HG02852 (cell line): ENCODE measurements at regions not wholly inside any gene's neighbourhood (a gene's known extent, or its start where the extent isn't known, plus 50 kb on each side); places are given as distances from the start of the nearest gene placed in this dataset.
A peak's percentile ranks its signal among the peaks of the same experiment; 100 is the strongest.
"Not testable (repeated sequence)": the region's sequence is repeated elsewhere in the genome, so short reads cannot be mapped to it uniquely, and the experiment has no call there.

Experiments used
- ATAC-seq: cut with Tn5 transposase; IDR thresholded peaks from one replicate; pipeline ENCODE4 v1.9.1; 2021; ENCODE audit warnings: mild to moderate bottlenecking, moderate library complexity; ENCODE audit not compliant: unreplicated experiment

DNA sequence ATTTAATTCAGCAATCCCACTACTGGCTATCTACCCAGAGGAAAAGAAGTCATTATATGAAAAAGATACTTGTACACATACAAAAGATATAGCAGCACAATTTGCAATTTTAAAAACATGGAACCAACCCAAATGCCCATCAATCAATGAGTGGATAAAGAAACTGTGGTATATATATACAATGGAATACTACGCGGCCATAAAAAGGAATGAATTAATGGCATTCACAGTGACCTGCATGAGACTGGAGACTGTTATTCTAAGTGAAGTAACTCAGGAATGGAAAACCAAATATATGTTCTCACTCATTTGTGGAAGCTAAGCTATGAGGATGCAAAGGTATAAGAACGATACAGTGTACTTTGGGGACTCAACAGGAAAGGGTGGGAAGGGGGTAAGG is 102.8 kb upstream of the KCNMA1 start:
- not testable (repeated sequence) for ATAC-seq

DNA sequence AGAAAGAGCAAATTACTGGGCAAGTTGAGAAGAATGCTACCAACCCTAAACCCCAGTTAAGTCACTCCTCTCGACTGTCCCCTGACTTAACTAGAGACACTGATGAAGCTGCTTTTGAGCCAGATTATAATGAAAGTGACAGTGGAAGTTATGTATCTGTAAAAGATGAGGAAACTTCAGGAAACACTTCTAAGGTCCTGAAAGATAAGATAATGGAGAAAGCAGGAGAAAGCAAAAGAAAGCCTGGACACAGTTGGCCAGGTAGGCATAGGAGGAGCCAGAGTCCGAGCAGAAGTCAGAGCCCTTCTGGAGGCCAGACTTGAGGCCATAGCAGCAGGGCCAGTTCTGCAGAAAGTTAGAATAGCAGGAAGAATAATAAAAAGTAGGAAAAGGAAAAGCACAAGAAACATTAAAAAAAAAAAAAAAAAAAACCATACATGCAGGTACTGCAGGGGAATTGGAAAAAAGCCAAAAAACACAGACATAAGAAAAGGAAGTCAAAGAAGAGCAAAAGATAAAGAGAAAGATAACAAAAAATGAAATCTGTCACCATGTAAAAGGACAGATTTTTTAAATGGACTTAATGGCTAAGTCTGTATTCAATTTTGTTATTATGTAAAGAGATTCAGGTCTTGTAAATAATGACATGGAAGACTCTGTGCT is 101.0 kb upstream of the KCNMA1 start:
- no peak for ATAC-seq

DNA sequence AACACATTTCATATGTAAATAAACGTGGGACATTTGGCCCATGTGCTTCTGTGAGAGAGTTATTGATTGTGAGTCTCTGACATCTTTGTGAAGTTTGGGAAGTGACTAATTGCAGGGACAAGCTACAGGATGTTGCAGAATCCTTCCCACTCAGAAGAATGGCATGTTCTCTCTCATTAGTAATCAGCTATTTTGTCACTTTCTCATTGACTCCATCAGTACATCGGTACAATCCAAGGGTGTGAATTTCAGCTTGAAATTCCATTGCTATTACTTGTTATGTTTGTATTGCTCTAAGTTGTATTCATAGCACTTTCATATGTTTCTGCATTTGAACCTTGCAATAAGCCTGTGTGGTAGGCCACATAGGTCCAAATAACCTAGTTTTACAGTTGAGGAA is 100.0 kb upstream of the KCNMA1 start:
- ATAC-seq: no peak

DNA sequence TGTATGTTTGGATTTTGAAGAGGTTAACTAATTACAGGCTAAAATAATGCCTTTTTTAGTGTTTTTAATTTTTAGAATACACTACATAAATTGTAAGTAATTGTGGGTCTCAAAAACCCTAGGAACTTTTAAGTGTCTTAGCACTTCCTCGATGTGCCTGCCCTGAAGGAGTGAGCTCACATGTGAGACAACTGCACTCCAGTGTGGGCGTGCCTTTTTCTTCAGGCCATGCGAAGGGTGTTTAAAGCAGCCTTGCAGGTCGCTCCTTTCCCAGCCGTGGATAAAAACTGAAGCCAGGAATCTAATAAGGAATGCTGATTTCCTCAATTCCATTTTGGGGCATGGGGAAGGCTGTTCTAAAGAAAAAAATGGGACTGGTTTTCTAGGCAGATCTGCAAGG is 97.5 kb upstream of the KCNMA1 start:
- ATAC-seq: not testable (repeated sequence)

DNA sequence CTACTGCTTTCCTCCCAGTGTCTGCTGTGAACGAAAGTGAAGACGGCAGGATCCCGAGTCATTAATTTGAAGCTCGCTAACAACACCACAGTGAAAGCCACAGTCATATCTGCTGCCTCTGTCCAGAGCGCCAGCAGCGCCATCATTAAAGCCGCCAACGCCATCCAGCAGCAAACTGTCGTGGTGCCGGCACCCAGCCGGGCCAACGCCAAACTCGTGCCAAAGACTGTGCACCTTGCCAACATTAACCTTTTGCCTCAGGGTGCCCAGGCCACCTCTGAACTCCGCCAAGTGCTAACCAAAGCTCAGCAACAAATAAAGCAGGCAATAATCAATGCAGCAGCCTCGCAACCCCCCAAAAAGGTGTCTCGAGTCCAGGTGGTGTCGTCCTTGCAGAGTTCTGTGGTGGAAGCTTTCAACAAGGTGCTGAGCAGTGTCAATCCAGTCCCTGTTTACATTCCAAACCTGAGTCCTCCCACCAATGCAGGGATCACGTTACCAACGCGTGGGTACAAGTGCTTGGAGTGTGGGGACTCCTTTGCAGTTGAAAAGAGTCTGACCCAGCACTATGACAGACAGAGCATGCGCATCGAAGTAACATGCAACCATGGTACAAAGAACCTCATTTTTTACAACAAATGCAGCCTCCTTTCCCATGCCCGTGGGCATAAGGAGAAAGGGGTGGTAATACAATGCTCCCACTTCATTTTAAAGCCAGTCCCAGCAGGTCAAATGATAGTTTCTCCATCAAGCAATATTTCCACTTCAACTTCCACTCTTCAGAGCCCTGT is 94.8 kb upstream of the KCNMA1 start:
- no peak for ATAC-seq

DNA sequence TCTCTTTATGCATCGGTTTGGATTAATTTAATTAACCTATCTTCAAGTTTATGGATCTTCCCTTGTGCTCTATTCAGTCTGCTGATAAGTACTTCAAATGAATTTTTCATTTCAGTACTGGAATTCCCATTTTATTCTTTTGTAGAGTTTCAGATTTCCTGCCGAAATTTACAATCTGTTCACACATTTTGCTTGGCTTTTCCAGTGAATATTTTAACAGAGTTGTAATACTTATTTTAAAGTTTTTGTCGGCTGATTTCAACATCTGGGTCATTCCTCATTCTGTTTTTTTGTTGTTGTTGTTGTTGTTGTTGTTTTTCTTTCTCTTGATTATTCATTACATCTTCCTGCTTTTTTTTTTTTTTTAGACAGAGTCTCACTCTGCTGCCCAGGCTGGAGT is 89.9 kb upstream of the KCNMA1 start:
- no peak for ATAC-seq

DNA sequence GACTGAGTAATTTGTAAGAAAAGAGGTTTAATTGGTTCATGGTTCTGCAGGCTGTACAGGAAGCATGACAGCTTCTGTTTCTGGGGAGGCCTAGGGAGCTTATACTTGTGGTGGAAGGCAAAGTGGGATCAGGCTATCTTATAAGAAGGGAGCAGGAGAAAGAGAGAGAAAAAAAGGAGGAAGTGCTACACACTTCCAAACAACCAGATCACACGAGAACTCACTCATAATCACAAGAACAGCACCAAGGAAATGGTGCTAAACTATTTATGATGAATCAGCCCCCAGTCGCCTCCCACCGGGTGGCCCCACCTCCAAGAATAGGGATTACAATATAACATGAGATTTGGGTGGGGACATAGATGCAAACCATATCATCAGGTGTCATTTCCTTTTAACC is 89.1 kb upstream of the KCNMA1 start:
- ATAC-seq: no peak

DNA sequence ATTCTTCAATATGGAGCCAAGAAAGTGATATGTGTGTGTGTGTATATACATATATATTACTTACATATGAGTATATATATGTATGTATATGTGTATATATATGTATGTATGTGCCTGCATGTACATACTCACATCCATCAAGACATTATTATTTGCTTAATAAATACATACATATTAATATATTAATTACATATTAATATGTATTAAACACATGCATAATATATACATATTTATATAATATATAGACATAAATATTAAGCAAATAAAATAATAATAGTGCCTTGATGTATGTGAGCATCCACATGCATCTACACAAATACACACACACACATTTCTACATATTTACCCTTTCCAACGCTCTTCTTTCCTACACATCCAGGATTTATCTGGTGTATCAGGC is 88.7 kb upstream of the KCNMA1 start:
- ATAC-seq: no peak

DNA sequence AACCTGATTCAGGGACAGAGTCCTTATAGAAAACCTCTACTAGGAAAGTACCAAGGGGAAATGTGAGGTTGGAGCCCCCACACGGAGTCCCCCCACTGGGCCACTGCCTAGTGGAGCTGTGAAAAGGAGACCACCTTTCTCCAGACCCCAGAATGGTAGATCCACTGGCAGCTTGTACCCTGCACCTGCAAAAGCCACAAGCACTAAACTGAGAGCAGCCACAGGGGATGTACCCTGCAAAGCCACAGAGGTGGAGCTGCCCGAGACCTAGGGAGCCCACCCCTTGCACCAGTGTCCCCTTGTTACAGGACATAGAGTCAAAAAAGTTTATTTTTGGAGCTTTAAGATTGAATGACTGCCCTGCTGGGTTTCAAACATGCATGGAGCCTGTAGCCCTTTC is 87.2 kb upstream of the KCNMA1 start:
- no peak for ATAC-seq

DNA sequence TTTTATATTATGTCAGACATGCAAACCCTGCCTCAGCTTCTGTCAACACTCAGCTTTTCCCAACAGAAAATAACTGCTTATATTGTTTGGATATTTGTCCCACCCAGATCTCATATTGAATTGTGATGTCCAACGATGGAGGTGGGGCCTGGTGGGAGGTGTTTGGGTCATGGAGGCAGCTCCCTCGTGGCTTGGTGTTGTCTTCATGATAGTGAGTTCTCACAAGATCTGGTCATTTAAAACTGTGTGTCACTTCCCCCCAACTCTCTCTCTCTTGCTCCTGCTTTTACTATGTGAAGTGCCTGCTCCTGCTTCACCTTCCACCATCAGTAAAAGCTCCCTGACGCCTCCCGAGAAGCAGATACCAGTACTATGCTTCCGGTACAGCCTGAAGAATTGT is 85.8 kb upstream of the KCNMA1 start:
- ATAC-seq: no peak

DNA sequence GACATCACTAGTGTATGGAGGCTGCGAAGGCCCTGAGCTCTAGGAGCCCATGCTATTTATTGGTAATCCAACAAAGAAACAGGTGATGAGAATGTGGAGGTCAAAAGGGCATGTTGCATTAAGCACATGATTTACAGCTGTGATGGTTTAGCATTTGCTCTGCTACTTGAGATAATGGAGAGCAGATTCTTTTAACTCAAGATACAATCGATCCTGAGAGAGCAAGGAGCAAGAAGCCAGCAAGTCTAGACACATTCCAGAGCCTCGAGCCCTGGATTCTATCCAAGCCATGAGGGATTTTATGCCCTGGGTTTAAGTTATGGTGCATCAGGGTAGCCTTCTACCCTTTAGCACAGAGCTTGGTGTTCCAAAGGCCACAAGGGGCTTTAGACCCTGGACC is 85.3 kb upstream of the KCNMA1 start:
- ATAC-seq: not testable (repeated sequence)

DNA sequence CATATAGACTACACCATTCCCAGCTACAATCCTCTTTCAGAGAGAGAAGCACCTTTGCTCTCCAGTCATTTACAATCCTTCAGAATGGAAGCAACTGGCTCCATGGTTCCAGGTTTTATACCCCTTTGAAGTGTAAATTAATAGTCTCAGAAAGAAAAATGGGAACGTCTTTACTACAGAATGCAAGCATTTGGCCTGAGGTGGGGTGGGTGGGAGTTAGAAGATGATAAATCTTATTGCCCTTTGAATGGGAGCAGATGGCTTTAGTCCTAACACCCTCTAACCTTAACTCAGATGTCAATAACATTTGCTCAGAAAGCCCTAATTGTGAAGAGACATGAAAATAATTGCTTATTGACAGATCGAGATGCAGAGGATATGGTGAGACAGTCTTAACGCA is 84.2 kb upstream of the KCNMA1 start:
- no peak for ATAC-seq

DNA sequence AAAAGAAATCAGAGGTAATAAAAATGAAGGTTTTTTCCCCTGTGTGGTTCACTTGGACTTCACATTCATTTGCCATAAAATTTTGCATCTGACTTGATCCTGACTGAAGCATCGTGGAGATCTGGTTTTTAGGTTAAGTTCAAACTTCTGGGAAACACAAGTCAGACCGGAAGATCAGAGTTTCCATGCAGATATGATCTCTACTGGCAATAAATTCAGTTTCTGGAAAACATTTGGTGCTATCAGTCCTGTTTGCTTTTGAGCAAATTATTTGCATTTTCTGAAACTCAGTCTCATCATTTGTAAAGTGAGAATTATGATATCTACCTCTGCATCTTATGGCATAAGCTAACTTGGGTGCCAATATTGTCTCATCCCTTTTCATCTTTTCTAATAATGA is 81.3 kb upstream of the KCNMA1 start:
- no peak for ATAC-seq

DNA sequence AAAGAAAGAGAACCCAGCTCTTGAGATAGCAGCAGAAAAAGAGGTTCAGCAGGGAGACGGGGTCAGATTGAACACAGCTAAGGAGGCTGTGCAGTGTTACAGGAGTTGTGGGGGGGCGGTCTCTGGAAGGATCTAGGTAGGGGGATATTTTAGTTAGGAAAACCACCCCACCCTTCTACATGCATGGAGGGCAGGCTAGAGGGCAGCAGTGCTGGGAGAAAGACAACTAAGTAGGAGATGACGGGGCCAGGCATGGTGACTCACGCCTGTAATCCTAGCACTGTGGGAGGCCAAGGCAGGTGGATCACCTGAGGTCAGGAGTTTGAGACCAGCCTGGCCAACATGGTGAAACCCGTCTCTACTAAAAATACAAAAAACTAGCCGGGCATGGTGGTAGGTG is 80.7 kb upstream of the KCNMA1 start:
- ATAC-seq: not testable (repeated sequence)

DNA sequence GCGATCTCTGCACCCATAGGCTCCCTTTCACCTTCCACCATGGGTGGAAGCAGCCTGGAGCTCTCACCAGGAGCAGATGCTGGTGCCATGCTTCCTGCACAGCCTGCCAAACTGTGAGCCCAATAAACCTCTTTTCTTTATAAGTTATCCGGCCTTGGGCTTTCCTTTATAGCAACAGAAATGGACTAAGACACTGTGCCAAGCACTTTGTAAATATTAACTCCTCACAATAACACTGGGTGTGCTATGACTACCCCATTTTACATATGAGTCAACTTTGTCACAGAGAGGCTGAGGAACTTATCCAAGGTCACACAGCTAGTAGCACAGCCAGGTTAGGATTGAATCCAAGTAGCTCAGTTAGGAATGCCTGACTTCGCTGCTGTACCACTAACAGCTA is 79.7 kb upstream of the KCNMA1 start:
- no peak for ATAC-seq

DNA sequence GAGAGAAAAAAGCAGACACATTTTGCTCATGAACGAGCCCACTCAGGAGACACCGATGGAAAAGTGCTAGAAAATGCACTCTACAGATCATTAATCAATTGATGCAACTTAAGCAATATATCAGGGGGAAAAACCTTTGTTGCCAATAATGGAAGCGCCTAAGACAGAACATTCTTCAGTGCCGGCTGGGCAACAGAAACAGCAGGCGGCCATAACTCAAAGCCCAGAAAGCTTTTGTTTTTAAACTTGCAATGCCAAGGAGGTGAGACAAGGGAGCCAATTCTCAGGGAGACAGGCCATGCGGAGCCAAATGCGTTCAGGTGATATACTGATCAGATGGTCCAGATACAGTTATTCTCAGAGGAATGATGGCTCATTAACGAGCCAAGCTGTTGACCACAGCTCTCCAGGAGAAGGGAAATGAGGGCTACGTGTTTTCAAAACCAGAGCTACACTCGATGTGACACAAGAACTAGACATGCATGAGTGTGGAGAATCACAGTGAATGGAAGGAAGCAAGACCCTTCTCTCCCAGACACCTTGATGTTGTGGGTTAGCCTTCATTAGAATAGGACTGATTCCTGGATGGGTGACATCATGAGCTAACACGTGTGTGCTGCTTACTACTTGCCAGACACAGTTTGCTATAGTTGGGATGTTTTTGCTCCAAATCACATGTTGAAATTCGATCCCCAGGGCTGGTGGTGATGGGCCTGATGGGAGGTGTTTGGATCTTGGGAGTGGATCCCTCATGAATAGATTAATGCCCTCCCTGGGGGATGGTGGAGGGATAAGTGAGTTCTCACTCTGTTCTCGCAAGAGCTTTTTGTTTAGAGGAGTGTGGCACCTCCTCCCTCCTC is 79.1 kb upstream of the KCNMA1 start:
- ATAC-seq: no peak

DNA sequence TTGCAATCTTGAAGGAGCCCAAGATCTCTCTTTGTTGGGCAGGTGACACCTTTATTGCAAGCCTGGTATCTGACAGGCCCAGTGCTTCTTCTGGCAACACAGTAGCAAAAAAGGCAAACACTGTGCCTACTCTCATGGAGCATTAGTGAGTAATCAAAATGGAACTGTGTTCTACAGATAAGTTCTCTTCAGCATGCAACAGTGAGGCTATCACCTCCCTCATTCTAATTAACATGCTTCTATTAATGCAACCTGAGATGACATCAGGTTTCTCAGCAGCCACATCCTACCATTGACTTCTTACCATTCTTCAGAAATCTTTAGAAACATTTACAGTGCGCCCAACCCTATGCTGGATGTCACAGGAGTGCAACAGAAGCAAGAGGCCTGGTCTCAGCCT is 77.9 kb upstream of the KCNMA1 start:
- no peak for ATAC-seq

DNA sequence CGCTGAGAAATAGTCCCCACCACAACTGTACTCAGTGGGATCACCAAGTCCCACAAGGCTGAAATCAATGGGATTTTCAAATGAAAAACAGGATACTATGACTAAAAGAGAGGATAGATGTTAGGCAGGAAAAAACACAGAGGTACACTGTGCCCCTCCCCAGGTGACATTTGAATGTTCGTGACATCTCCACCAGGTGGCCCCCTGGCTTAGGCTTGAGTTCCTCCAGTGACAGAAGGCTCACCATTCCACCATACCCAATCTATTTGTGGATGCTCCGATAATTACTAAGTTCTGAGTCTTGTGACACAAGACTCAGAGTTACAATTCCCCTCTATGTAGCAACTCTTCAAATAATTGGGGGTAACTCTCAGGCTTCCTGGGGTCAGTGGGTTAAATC is 77.5 kb upstream of the KCNMA1 start:
- no peak for ATAC-seq

DNA sequence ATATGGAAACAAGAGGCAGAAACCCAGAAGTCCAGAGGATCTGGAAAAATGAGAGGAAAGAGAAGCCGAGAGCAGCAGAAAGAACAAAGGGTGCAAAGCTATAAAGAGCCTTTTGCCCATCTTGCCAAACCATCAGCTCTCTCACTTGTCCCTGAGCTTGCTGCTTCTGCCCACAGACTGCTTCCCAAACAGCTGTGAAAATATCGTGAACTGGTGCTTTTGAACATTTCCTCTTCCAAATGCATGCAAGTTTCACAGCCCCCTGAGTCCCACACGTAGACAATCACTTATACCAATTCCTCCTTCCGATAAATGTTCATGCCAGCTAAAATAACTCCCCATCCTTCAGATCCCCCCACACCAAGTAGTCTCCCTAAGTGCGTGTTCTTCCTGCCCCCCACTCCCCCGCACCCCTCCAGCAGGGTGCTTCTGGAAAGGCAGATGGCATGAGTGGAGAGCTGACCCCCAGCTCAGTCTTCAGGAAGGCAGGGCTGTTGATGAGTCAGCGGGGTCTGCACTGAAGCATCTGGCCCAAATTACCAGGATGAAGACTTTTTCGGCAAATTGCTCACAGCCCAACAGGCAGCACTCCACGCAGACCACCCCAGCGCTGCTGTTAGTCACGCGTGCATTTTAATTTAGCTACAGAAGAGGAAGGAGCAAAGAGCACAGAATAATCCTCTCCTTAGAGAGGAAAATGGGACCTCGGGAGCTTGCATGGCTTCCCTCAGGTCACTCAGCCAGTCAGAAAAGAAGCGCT is 76.1 kb upstream of the KCNMA1 start:
- ATAC-seq: no peak

DNA sequence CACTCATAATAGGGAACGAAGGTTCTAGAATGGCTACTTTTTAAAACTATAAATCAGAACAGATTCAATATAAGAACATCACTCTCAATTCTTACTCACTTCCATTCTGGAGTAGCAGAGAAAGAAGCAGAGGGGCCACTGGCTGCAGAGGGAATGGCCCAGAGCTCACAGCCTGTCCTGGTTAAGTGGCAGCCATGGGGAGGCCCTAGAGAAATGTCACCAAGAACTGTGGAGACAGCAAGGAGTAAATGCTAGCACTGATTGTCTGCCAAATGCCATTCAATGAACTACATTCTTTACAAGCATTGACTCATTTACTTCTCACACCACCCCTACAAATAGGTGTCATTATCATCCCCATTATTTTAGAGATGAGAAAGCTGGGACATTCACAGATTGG is 74.6 kb upstream of the KCNMA1 start:
- no peak for ATAC-seq

DNA sequence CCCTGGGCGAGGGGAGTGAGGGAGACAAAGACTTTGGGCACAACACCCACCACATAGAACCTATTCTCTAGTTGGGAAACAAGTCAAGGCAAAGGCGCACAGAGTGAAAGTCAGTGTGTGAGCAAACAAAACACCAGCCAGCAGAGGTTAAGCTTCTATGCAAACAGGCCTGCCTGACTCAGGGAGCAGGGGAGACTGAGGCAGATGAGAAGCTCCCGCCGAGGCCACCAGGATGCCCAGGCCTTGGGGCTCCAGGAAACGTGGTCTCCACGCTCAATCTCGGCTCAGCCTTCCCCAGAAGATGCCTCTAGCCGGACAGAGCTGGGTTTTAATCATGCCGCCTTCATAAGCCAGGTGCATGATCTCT is 74.1 kb upstream of the KCNMA1 start:
- ATAC-seq: peak; percentile 6
